GM19023 (cell line): ENCODE measurements at regions not wholly inside any gene's neighbourhood (a gene's known extent, or its start where the extent isn't known, plus 50 kb on each side); places are given as distances from the start of the nearest gene placed in this dataset.
"Not testable (repeated sequence)": the region's sequence is repeated elsewhere in the genome, so short reads cannot be mapped to it uniquely, and the experiment has no call there.

Source experiments
- ATAC-seq: cut with Tn5 transposase; IDR thresholded peaks from one replicate; pipeline ENCODE4 v1.9.1; 2021; ENCODE audit warnings: mild to moderate bottlenecking, moderate library complexity; ENCODE audit not compliant: unreplicated experiment

DNA sequence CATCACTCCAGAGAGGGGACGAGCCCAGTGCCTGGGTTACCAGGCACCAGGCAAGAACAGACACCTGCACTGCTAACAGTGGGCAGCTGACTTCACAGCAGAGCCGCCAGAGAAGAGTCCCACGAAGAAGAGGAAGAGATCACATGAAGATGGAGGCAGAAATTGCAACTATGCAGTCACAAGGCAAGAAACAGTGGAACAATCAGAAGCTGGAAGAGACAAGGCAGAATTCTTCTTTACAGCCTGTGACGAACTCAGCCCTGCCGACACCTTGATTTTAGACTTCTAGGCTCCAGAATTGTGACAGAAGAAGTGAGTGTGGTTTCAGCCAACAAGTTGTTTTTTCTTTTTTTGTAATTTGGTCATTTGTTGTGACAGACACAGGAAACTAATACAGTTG lies 59.2 kb downstream of the IL12A start:
- ATAC-seq = no peak

DNA sequence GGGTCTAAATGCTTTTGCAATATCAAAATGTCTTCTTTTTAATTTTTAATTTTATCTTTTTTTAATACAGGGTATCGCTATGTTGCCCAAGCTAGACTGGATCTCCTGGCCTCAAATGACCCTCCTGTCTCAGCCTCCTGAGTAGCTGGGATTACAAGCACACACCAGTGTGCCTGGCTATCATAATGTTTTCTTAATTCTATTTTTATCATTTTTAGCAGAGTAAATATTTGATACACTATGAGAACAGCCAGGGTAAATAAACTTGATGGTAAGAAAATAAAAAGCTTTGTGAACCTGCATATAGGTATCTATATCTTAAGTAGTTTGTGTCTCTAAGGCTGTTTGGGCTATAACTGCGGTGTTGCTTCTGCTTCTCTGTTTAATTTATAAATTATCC lies 60.4 kb downstream of the IL12A start:
- ATAC-seq = no peak

DNA sequence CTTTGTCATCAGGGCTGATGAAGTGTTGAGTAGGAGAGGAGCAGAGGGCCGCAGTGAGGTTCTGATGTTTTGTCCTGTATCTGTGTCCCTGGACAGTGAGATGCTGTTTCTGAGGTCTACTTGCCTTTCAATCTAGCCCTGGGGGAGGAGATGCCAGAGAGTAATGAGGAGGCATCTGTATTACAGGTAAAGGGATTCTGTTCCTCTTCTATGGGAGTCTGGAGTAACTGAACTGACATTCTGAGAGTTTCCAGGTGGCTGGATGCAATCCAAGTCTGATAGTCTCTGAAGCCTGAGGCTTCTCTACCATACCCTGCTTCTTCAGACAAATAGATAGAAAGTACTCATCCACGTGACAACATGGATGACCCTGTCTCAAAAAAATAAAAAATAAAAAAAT lies 60.9 kb downstream of the IL12A start:
- ATAC-seq = no peak

DNA sequence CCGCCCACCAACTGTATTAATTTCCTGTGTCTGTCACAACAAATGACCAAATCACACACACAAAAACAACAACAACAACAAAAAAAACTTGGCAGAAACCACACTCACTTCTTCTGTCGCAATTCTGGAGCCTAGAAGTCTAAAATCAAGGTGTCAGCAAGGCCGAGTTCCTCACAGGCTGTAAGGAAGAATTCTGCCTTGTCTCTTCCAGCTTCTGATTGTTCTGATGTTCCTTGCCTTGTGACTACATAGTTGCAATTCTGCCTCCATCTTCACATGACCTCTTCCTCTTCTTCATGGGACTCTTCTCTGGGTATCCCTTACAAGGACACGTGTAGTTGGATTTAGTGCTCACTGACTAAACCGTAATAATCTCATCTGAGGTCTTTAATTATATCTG lies 61.4 kb downstream of the IL12A start:
- no peak for ATAC-seq

DNA sequence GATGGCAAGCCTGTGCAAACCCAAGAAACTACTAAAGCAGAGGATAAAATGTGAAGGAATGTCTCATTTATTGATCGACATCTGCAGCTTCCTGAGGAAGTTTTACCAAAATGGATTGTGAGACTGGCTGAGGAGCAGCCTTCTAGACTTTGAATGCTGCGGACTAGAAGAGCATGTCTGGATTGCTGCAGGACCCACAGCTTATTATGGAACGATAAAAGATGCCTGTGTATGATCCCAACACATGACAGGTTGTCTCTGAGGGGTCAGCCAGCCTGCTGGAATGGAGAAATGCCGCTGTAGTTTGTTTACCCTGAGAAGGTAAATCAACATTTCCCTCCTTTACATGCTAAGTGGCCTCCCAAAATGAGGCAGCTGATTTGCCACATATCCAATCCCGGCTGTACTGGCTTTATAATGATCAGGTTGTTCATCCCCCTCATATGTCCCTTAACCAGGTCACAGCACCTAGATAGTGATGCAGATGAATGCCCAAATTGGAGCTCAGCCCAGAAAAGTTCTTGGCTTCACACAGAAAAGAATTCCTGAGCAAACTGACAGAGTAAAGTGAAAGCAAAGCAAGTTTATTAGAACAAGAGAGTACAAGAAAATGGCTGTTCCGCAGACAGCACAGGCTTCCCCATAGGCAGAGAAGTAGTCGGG lies 63.9 kb downstream of the IL12A start:
- no peak for ATAC-seq

DNA sequence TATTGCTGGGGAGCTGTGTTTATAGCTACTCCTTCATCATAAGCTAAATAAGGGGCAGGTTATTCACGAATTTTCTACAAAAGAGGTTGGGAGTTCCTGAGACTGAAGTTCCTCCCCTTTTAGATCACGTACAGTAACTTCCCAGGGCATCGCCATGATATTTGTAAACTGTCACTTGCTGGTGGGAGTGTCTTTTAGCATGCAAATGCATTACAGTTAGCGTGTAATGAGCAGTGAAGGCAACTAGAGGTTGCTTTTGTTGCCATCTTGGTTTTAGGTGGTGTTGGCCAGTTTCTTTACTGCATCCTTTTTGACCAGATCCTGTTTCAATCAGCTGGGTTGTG lies 64.4 kb downstream of the IL12A start:
- no peak for ATAC-seq

DNA sequence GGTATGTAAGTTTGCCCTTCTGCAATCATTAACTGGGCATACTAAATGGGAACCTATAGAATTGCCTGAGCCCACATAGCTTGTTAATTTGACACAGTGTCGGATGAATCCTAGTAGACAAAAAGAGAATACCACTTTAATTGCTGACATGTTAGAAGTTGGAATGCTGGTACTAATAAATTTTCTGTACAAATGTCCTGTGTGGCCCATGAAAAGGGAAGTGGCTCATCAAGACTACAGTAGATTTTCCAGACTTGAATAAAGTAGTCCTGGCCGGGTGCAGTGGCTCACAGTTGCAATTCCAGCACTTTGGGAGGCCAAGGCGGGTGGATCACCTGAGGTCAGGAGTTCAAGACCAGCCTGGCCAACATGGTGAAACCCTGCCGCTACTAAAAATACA lies 66.2 kb downstream of the IL12A start:
- not testable (repeated sequence) for ATAC-seq

DNA sequence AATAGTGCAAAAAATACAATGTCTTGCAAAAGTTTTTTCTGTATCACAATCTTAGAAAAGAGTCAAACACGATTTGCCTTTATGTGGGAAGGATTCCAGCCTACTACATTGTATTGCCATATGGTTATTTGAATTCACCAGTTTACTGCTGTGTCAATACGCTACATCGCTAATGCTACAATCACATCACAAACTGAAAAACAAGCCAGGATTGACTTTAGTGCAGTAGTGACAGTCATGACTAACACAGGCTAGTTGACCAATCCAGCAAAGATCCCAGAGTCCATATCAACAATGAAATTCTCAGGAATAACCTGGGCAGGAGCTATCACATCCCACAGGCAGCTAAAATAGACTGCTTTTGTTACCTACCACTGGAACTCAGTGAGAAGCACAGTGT lies 67.0 kb downstream of the IL12A start:
- no peak for ATAC-seq

DNA sequence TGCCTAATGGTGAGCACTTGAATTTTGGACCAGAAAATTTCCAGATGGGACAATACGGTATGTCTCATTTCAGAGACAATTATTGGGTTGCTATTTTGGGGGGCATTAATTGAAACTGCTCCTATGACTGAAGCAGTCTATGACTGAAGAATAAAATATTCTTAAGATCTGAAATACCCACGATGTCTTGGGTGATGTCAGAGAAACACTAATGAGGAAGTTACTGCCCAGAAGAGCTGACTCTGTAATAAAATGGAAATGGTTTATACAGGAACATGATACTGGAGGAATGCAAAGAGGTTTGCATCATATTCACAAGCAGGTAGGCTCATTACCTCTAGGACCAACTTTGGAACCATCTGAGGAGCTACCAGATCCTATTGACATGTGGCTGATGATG lies 68.7 kb downstream of the IL12A start:
- no peak for ATAC-seq

DNA sequence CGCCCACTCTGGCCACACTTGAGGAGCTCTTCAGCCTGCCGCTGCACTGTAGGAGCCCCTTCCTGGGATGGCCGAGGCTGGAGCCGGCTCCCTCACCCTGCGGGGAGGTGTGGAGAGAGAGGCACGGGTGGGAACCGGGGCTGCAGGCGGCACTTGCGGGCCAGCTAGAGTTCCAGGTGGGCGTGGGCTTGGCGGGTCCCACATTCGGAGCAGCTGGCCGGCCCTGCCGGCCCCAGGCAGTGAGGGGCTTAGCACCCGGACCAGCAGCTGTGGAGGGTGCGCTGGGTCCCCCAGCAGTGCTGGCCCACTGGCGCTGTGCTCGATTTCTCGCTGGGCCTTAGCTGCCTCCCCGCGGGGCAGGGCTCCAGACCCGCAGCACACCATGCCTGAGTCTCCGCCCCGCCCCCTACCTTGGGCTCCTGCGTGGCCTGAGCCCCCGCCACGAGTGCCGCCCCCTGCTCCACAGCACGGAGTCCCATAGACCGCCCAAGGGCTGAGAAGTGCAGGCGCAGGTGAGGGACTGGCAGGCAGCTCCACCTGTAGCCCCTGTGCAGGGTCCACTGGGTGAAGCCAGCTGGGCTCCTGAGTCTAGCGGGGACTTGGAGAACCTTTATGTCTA lies 71.9 kb downstream of the IL12A start:
- ATAC-seq = no peak

DNA sequence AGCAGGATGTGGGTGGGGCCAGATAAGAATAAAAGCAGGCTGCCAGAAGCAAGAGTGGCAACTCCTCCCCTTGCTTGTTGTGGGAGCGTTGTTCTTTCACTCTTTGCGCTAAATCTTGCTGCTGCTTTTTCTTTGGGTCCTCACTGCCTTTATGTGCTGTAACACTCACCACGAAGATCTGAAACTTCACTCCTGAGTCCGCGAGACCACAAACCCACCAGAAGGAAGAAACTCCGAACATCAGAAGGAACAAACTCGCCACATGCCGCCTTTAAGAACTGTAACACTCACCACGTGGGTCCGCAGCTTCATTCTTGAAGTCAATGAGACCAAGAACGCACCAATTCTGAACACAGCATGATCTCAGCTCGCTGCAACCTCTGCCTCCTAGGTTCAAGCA lies 72.9 kb downstream of the IL12A start:
- ATAC-seq = no peak

DNA sequence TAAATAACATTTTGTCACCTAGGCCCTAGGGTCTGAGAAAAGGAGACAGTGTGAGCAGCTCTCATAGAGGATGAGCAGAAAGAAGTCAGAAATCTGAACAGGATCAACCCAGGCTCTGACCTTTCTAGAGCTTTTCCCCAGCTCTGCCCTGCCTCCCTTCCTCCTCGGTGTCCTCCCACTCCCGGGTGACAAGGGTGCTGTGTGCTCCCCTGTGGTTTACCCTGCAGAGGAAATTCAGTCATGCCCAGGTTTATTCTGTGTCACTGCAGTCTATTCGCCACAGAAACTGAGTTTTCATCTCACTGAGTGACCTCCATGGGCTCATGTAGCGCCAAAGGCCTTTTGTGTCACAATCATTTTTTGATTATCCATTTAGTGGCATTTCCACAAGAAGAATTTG lies 76.6 kb downstream of the IL12A start:
- ATAC-seq = no peak

DNA sequence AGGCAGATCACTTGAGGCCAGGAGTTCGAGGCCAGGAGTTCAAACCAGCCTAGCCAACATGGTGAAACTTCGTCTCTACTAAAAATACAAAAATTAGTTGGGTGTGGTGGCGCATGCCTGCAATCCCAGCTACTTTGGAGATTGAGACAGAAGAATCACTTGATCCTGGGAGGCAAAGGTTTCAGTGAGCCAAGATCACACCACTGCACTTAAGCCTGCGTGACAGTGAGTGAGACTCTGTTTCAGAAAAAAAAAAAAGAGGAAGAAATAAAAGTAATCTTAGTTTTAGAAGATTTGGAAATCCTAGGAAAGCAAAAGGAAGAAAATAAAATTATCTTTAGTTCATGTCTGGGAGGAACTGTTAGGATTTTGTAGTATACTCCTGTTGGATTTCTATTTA lies 77.2 kb downstream of the IL12A start:
- ATAC-seq = no peak

DNA sequence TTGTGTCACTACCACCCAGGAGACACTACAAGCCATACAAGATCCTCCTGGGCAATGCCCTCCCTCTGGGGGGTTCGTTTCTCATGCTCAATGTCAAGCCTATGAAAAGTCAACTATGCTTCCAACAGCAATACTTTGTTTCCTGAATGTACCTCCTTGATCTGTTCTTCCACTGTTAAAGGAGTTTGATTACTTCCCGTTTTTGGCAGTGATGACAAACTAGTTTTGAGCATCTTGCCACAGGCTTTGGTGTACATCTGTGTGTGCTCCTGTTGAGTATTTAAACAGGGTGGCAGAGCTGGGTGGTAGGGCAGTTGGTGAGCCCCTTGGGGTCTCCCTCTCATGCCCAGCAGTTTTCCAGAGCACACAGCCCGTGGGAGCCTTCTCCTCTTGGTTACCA lies 81.4 kb downstream of the IL12A start:
- no peak for ATAC-seq

DNA sequence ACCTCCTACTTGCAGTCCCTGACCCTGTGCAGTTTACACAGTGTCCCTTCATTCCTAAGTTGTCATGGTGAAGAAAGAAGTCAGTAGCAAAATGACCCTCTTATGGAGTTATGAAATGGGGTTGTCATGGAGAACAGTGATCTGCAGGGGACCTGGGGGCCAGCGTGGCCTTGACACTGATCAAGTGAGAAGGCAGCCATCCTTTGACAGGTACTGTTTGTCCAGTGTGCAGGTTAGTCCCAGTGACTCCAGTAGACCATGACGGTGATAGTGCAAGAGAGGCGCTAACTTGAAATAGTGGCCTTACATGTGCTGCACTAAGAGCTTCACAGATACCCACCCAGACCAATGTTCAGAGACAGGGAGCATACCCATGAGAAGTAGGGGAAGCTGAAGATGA lies 87.9 kb downstream of the IL12A start:
- no peak for ATAC-seq

DNA sequence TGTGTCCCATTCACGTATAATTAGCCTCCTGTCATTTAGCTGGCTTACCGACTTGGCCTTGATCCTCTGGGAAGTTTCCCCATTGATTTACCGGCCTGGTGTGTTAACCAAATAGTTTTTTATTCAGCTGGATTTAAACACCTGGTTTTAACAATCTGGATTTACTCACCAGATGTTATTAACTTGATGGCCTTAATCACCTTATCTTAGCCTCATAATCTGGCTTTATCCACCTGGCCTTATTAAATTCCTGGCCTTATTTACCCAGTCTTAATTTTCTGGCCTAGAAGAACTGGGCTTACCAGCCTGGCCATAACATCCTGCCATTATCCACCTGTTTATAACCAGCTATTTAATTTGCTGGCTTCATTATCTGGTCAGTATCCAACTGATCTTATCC lies 89.9 kb downstream of the IL12A start:
- no peak for ATAC-seq

DNA sequence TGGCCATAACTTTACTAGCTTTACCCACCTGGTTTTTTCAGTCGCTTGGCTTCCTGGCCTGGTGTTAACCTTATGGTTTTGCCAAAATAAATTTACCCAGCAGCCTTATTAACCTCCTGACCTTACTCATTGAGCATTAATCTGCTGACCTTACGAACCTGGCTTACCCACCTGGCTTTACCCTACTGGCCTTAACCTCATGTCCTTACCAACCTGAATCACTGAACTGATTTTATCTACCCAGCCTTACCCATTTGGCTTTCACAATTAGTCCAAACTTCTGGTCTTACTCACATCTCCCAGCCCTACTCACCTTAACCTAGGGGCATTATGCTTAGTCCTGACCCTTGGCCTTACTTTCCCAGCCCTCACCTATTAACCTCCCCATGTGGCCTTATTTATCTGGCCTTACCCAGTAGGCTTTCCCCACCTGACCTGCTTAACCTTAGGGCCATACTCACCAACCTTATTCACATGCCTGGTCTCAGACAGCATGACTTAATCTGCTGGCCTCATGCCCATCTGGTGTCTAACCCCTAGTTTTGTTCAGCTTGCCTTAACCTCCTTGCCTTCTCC lies 93.4 kb downstream of the IL12A start:
- no peak for ATAC-seq

DNA sequence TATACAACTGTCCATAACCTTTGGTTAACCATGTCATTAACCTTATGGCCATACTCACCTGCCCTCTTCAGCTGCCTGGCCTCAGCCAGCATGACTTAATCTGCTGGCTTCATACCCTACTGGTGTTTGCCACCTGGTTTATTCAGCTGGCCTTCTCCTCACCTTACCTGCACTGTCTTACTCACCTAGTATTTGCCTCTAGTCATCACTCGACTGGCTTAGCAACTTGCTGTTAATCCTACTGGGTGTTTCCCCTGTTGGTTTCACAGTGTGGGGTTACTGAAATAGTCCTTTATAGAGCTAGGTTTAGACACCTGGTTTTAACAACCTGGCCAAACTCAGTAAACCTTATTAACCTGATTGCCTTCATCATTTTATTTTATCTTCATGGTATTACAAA lies 96.4 kb downstream of the IL12A start:
- no peak for ATAC-seq

DNA sequence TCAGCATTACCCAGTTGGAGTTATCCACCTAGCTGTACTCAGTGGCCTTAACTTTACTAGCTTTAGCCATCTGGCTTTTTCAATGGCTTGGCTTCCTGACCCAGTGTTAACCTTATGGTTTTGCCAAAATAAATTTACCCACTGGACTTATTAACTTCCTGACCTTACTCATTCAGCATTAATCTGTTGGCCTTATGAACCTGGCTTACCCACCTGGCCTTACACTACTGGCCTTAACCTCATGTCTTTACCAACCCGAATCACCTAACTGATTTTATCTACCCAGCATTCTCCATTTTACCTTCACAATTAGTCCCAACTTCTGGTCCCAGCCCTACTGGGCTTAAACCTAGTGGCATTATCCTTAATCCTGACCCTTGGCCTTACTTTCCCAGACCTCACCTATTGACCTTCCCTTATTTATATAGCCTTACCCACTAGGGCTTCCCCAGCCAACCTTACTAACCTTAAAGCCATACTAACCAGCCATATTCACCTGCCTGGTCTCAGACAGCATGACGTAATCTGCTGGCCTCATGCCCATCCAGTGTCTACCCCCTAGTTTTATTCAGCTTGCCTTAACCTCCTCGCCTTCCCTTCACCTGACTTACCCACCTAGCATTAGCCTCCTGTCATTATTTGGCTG lies 100.0 kb downstream of the IL12A start:
- no peak for ATAC-seq

DNA sequence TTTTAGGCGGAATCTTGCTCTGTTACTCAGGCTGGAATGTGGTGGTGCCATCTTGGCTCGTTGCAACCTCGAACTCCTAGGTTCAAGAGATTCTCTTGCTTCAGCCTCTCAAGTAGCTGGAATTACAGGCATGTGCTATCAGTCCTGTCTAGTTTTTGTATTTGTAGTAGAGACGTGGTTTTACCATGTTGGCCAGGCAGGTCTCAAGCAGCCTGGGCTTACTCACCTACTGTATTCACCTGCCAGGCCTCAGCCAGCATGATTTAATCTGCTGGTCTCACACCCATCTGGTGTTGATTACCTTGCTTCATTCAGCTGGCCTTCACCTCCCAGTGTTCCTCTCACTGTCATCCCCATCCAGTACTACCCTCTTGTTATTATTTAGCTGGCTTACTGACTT lies 102.0 kb downstream of the IL12A start:
- no peak for ATAC-seq

DNA sequence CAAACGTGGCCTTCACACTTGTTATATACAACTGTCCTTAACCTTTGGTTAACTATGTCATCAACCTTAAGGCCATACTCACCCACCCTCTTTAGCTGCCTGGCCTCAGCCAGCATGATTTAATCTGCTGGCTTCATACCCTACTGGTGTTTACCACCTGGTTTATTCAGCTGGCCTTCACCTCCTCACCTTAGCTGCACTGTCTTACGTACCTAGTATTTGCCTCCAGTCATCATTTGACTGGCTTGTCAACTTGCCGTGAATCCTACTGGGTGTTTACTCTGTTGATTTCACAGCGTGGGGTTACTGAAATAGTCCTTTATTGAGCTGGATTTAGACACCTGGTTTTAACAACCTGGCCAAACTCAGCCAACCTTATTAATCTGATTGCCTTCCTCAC lies 102.8 kb downstream of the IL12A start:
- no peak for ATAC-seq

DNA sequence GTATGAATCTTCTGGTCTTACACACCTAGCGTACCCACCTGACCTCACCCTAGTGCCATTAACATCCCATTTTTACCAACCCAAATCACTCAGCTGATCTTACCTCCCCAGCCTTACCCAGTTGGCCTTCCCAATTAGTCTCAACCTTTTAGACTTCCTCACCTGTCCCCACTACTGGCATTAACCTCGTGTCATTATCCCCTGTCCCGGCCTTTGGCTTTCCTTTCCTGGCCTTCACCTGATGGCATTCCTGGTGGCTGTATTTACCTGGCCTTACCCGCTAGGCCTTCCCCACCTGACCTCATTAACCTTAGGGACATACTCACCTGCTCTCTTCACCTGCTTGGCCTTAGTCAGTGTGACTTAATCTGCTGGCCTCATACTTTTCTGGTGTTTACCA lies 104.1 kb downstream of the IL12A start:
- ATAC-seq = no peak
